ENCODE measurements at regions not wholly inside any gene's neighbourhood (a gene's known extent, or its start where the extent isn't known, plus 50 kb on each side); places are given as distances from the start of the nearest gene placed in this dataset.

DNA sequence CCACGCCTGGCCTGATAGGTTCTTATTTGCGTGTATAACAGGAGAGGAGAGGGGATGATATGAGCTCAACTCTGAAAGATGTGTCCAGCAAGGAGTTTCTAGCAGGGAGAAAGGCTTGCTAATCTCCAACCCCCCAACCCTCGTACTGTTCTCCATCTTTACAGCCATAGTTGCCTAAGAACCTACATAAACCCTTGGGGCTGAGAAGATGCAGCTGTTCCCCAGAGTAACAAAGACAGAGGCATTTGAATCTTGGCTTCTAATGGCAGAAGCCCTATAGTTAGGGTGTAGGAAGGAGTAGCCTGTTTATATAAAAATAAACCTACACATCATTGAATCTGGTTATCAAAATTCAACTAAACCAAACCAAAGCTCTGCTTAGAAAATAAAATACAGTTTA lies 631.4 kb upstream of the SLC35B3 start:
- no peak overlapping the region for H3K27ac ChIP-seq
- no peak overlapping the region for H3K4me3 ChIP-seq
- TF ChIP-seq POLR2A (IDR thresholded peaks at IDR 0.05), result no peak
- TF ChIP-seq, protein P1, sequence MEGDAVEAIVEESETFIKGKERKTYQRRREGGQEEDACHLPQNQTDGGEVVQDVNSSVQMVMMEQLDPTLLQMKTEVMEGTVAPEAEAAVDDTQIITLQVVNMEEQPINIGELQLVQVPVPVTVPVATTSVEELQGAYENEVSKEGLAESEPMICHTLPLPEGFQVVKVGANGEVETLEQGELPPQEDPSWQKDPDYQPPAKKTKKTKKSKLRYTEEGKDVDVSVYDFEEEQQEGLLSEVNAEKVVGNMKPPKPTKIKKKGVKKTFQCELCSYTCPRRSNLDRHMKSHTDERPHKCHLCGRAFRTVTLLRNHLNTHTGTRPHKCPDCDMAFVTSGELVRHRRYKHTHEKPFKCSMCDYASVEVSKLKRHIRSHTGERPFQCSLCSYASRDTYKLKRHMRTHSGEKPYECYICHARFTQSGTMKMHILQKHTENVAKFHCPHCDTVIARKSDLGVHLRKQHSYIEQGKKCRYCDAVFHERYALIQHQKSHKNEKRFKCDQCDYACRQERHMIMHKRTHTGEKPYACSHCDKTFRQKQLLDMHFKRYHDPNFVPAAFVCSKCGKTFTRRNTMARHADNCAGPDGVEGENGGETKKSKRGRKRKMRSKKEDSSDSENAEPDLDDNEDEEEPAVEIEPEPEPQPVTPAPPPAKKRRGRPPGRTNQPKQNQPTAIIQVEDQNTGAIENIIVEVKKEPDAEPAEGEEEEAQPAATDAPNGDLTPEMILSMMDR (IDR thresholded peaks at IDR 0.05), result no peak
- WGBS, 4 donors, result 78 to 97% (median 81%) methylated on average over 2 to 3 of the region's 3 CpGs
- no peaks in the 10 kb centered on the region for H3K9me3 ChIP-seq (replicated peaks in 1 of 3)
- intact Hi-C loops (cut with DNase I), result no loop called here
- H3K27me3 ChIP-seq, result no peaks in the 10 kb centered on the region
- no peaks in the 10 kb centered on the region for H3K4me1 ChIP-seq (replicated peaks in 1 of 2)
- no peak for DNase-seq
- H3K36me3 ChIP-seq (replicated peaks in 1 of 2), result no peaks in the 10 kb centered on the region

DNA sequence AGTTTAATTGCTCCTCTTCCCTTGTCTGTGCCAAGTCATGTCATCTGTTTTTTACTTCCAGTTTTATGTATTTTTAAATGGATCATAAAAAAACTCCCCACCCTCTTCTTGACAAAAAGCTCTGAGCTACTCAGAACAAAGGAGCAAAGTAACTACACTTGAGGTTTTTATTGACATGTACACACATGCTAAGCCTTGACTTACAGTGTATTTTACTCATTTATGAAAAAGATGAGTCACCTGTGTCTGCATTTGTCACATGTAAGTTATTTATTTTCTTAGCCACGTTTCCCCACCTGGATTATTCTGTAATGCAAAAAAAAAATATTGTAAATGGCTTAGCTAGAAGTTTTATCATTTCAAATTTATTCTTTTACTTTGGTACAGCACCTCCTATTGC lies 628.8 kb upstream of the SLC35B3 start:
- intact Hi-C loops (cut with DNase I), result no loop called here
- TF ChIP-seq, protein P1 (IDR thresholded peaks at IDR 0.05), result no peak
- TF ChIP-seq POLR2A (IDR thresholded peaks at IDR 0.05), result no peak
- WGBS, 4 donors, result 28 to 43% (median 31%) methylated on average over 1 of the region's 1 CpG
- Histone ChIP-seq H3K27ac (no peak overlapping the region), H3K4me1 (replicated peaks in 1 of 2) (no peaks in the 10 kb centered on the region), H3K36me3 (replicated peaks in 1 of 2) (no peaks in the 10 kb centered on the region), H3K27me3 (no peaks in the 10 kb centered on the region), H3K9me3 (replicated peaks in 1 of 3) (no peaks in the 10 kb centered on the region), H3K4me3 (no peak overlapping the region)
- DNase-seq, result no peak

DNA sequence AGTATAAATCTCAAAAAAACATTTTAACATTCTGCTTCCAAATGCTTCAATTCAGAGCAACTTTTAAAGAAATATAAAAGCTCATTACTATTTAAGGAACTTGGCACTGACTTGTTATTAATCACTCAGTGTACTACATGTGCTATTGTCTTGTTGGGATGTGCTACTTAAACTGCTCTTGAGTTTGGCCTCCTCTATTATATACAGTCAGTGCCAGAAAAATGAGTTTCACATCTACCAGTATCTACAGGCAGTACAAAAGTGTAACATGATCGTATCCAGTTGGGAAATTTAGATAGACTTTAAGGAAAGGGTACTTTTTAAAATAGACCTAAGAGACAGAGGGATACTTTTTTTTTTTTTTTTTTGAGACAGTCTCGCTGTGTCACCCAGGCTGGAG lies 627.3 kb upstream of the SLC35B3 start:
- no peaks in the 10 kb centered on the region for H3K36me3 ChIP-seq (replicated peaks in 1 of 2)
- DNase-seq, result no peak
- no peaks in the 10 kb centered on the region for H3K27me3 ChIP-seq
- no peaks in the 10 kb centered on the region for H3K4me1 ChIP-seq (replicated peaks in 1 of 2)
- TF ChIP-seq, protein P1 (IDR thresholded peaks at IDR 0.05), result no peak
- TF ChIP-seq POLR2A (IDR thresholded peaks at IDR 0.05), result no peak
- intact Hi-C loops (cut with DNase I), result no loop called here
- no peak overlapping the region for H3K4me3 ChIP-seq
- H3K9me3 ChIP-seq (replicated peaks in 1 of 3), result no peaks in the 10 kb centered on the region
- 72 to 87% (median 76%) methylated on average over 2 of the region's 2 CpGs for WGBS, 4 donors
- no peak overlapping the region for H3K27ac ChIP-seq

DNA sequence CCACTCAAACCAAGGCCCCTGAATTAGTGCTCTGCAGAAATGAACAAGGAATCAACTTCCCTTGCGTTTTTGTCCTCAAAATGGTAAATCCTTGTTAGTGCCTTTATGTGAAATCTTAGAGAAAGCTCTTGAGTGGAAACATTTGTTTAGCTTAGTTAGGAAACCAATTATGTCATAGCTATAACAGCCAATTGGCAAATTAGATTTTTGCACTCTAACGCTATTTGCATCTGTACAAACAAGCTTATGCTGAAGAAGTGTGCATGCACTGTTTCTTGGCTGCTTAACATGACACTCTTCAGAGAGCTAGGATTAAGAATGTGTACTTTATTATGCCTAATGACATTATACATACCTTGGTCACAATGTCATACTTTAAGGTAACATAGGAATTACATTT lies 622.6 kb upstream of the SLC35B3 start:
- 64 to 77% (median 71%) methylated on average over 2 of the region's 2 CpGs for WGBS, 4 donors
- Histone ChIP-seq H3K4me1 (replicated peaks in 1 of 2) (no peaks in the 10 kb centered on the region), H3K9me3 (replicated peaks in 1 of 3) (no peaks in the 10 kb centered on the region), H3K4me3 (no peak overlapping the region), H3K36me3 (replicated peaks in 1 of 2) (no peaks in the 10 kb centered on the region), H3K27me3 (no peaks in the 10 kb centered on the region), H3K27ac (no peak overlapping the region)
- intact Hi-C loops (cut with DNase I), result no loop called here
- no peak for TF ChIP-seq POLR2A (IDR thresholded peaks at IDR 0.05)
- TF ChIP-seq, protein P1 (IDR thresholded peaks at IDR 0.05), result no peak
- no peak for DNase-seq
